AG09319 (cell line): ENCODE measurements at regions not wholly inside any gene's neighbourhood (a gene's known extent, or its start where the extent isn't known, plus 50 kb on each side); places are given as distances from the start of the nearest gene placed in this dataset.

Source experiments
- DNase-seq: peaks from one replicate; pipeline ENCODE4 v3.0.0-alpha.2; 2010; ENCODE audit warnings: low read depth; ENCODE audit errors: extremely low read depth
- CTCF ChIP-seq: IDR thresholded peaks from 2 replicates; pipeline ENCODE4 v1.5.1; 2011; ENCODE audit warnings: low read depth, mild to moderate bottlenecking, inconsistent platforms, low read length, moderate library complexity

- no peak for DNase-seq
- TF ChIP-seq CTCF = no peak
Measured at GRCh38 chr12:24483732-24484131, 465.2 kb downstream of the BCAT1 start.

GRCh38 chr12:24482882-24483604 is 465.9 kb downstream of the BCAT1 start:
- no peak for TF ChIP-seq CTCF

GRCh38 chr12:24482044-24482443 is 466.9 kb downstream of the BCAT1 start:
- DNase-seq = no peak

More at GRCh38 chr12:24482882-24483604, 465.9 kb downstream of the BCAT1 start:
- DNase-seq = no peak

GRCh38 chr12:24480766-24481449 is 468.0 kb downstream of the BCAT1 start:
- no peak for TF ChIP-seq CTCF
- no peak for DNase-seq

More at GRCh38 chr12:24482044-24482443, 466.9 kb downstream of the BCAT1 start:
- no peak for TF ChIP-seq CTCF

- DNase-seq = no peak
- TF ChIP-seq CTCF = no peak
Measured at GRCh38 chr12:24479131-24479530, 469.8 kb downstream of the BCAT1 start.

GRCh38 chr12:24478254-24478653 is 470.6 kb downstream of the BCAT1 start:
- no peak for DNase-seq
- no peak for TF ChIP-seq CTCF

GRCh38 chr12:24476310-24476709 is 472.6 kb downstream of the BCAT1 start:
- TF ChIP-seq CTCF = no peak
- no peak for DNase-seq
